PC-3 (cell line): ENCODE measurements at regions not wholly inside any gene's neighbourhood (a gene's known extent, or its start where the extent isn't known, plus 50 kb on each side); places are given as distances from the start of the nearest gene placed in this dataset.

ENCODE experiments used
- ATAC-seq: fragments of 200-7000 bp; cut with Tn5 transposase; 2 replicates; pipeline ENCODE4 v1.9.1; 2020; ENCODE audit warnings: mild to moderate bottlenecking, moderate library complexity
- BruUV-seq: library from RNA; stranded (reverse); fragments of 400-500 nt; replicated peaks from 2 replicates; lab custom pipeline; 2021; lab: Mats Ljungman, UMichigan
- CTCF ChIA-PET: fragments of 300-600 bp; sonication (Branson Sonifier 250); formaldehyde crosslinking; loops from one replicate; lab custom pipeline; 2022; ENCODE audit warnings: antibody characterized with exemption; lab: Charles Lee
- POLR2A ChIA-PET: fragments of 300-600 bp; sonication (Branson Sonifier 250); formaldehyde crosslinking; loops from one replicate; lab custom pipeline; 2022; ENCODE audit warnings: antibody characterized with exemption; ENCODE audit not compliant: unreplicated experiment; lab: Charles Lee
- DNase-seq: peaks from one replicate; pipeline ENCODE4 v3.0.0-alpha.2; 2015
- H2AFZ ChIP-seq: fragments of 300-600 bp; sonication (generic); 2 replicates; pipeline ENCODE4 v1.6.0; 2016; ENCODE audit warnings: antibody characterized with exemption, low read length
- H3F3A ChIP-seq: fragments of 300-600 bp; sonication (generic); one replicate; pipeline ENCODE4 v1.6.0; 2017; ENCODE audit warnings: antibody characterized with exemption, low read length, control low read depth, mild to moderate bottlenecking; ENCODE audit not compliant: unreplicated experiment
- H3K27ac ChIP-seq: fragments of 300-600 bp; sonication (generic); 2 replicates; pipeline ENCODE4 v1.5.1; 2016; ENCODE audit warnings: mild to moderate bottlenecking, low read length
- H3K27me3 ChIP-seq: fragments of 300-600 bp; sonication (generic); 2 replicates; pipeline ENCODE4 v1.6.1; 2016; ENCODE audit warnings: low read length, mixed read lengths
- H3K36me3 ChIP-seq: fragments of 300-600 bp; sonication (generic); 2 replicates; pipeline ENCODE4 v1.6.1; 2016; ENCODE audit warnings: low read depth, mixed run types, low read length, mixed read lengths
- H3K4me1 ChIP-seq: fragments of 300-600 bp; sonication (generic); 2 replicates; pipeline ENCODE4 v1.5.1; 2016; ENCODE audit warnings: low read length; ENCODE audit not compliant: insufficient read depth
- H3K4me2 ChIP-seq: fragments of 300-600 bp; sonication (generic); 2 replicates; pipeline ENCODE4 v1.6.0; 2016; ENCODE audit warnings: low read length
- H3K4me3 ChIP-seq: fragments of 300-600 bp; sonication (generic); 2 replicates; pipeline ENCODE4 v1.5.1; 2016; ENCODE audit warnings: mild to moderate bottlenecking, low read length, mixed read lengths
- H3K79me2 ChIP-seq: fragments of 300-600 bp; sonication (generic); 2 replicates; pipeline ENCODE4 v1.6.1; 2017; ENCODE audit warnings: low read length, mixed read lengths
- H3K9ac ChIP-seq: fragments of 300-600 bp; sonication (generic); 2 replicates; pipeline ENCODE4 v1.6.0; 2016; ENCODE audit warnings: mild to moderate bottlenecking, low read length
- H3K9me2 ChIP-seq: fragments of 300-600 bp; sonication (generic); replicated peaks from 2 replicates; pipeline ENCODE4 v1.6.1; 2016; ENCODE audit warnings: mixed run types, low read length, mixed read lengths
- H3K9me3 ChIP-seq: fragments of 300-600 bp; sonication (generic); 2 replicates; pipeline ENCODE4 v1.6.1; 2016; ENCODE audit warnings: low read length, mixed read lengths
- H4K20me1 ChIP-seq: fragments of 300-600 bp; sonication (generic); 2 replicates; pipeline ENCODE4 v1.6.1; 2016; ENCODE audit warnings: low read length, mixed read lengths
- CTCF ChIP-seq: fragments of 300-600 bp; sonication (generic); conservative IDR thresholded peaks from 2 replicates; pipeline ENCODE4 v1.5.1; 2017; ENCODE audit warnings: antibody characterized with exemption, low read depth, mild to moderate bottlenecking, low read length
- EZH2 ChIP-seq: fragments of 300-600 bp; sonication (generic); IDR thresholded peaks from one replicate; pipeline ENCODE4 v1.6.1; 2017; ENCODE audit warnings: antibody characterized with exemption, mild to moderate bottlenecking, low read length; ENCODE audit not compliant: unreplicated experiment
- EZH2phosphoT487 ChIP-seq: fragments of 300-600 bp; sonication (generic); IDR thresholded peaks from 2 replicates; pipeline ENCODE4 v1.6.1; 2018; ENCODE audit warnings: mild to moderate bottlenecking, antibody characterized with exemption, low read length, borderline replicate concordance
- intact Hi-C: fragments of 100-400 bp; cut with micrococcal nuclease; formaldehyde crosslinking; loops from 2 replicates; pipeline ENCODE4 v1.9.0; 2023

GRCh38 chr6:88381289-88381642 lies 215.1 kb upstream of the CNR1 start:
- intact Hi-C loops, result no loop called here
- Histone ChIP-seq H3K4me1 (peaks cover 27% of the 10 kb centered on the region), H3K4me3 (no peak overlapping the region), H3F3A (no peaks in the 10 kb centered on the region), H3K36me3 (no peaks in the 10 kb centered on the region), H3K9me2 (no peaks in the 10 kb centered on the region), H3K79me2 (no peaks in the 10 kb centered on the region), H4K20me1 (no peaks in the 10 kb centered on the region), H2AFZ (no peak overlapping the region), H3K9ac (no peak overlapping the region), H3K27ac (no peak overlapping the region), H3K4me2 (no peak overlapping the region), H3K9me3 (no peaks in the 10 kb centered on the region), H3K27me3 (peaks cover 26% of the 10 kb centered on the region)
- TF ChIP-seq EZH2 (no peak), CTCF (no peak), EZH2phosphoT487 (no peak)
- BruUV-seq, result no TSS peak
- ChIA-PET CTCF (no interaction called here), POLR2A (no interaction called here)
- ATAC-seq, result no peak
- DNase-seq, result no peak

GRCh38 chr6:88380618-88381288 lies 214.6 kb upstream of the CNR1 start:
- no peak overlapping the region for H3K4me3 ChIP-seq
- intact Hi-C loops, result no loop called here
- peak overlapping the region; percentile 50 for H3K4me2 ChIP-seq
- H3K79me2 ChIP-seq, result no peaks in the 10 kb centered on the region
- peaks cover 26% of the 10 kb centered on the region for H3K27me3 ChIP-seq
- TF ChIP-seq EZH2 (no peak), CTCF (no peak), EZH2phosphoT487 (no peak)
- no peaks in the 10 kb centered on the region for H3K36me3 ChIP-seq
- H2AFZ ChIP-seq, result no peak overlapping the region
- H3K9ac ChIP-seq, result no peak overlapping the region
- no peaks in the 10 kb centered on the region for H3K9me2 ChIP-seq
- H4K20me1 ChIP-seq, result no peaks in the 10 kb centered on the region
- DNase-seq (no peak), ATAC-seq (no peak)
- ChIA-PET CTCF (no interaction called here), POLR2A (no interaction called here)
- H3K27ac ChIP-seq, result no peak overlapping the region
- H3K4me1 ChIP-seq, result peaks cover 28% of the 10 kb centered on the region
- H3F3A ChIP-seq, result no peaks in the 10 kb centered on the region
- no TSS peak for BruUV-seq
- H3K9me3 ChIP-seq, result no peaks in the 10 kb centered on the region

DNA sequence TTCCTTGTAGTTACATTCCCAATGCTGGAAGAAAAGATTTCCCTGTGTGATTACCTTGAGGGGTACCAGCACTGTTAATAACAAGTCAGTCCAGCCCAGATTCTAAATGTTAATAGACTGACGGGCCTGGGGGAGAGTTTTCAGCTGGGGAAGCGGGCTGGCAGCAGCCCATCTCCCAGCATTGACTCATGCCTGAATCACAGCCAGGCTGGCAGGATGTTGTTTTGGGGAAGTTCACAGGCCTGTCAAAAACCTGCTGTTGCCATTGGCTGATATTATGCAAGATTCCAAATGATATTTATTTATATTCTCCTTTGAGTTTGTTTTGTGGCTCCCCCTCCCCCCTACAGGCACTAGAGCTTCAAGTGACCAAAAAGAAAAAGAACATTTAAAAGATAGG lies 213.9 kb upstream of the CNR1 start:
- TF ChIP-seq EZH2phosphoT487 (no peak), CTCF (no peak), EZH2 (no peak)
- ATAC-seq, result peak; percentile 53; the same call in 1 of the 2 replicates
- H3K79me2 ChIP-seq, result no peaks in the 10 kb centered on the region
- peak; percentile 80 for DNase-seq
- no peak overlapping the region for H3K9ac ChIP-seq
- no peak overlapping the region for H3K27ac ChIP-seq
- intact Hi-C loops, result no loop called here
- peak overlapping the region; percentile 50 for H3K4me2 ChIP-seq
- no peaks in the 10 kb centered on the region for H3K36me3 ChIP-seq
- no peaks in the 10 kb centered on the region for H3K9me3 ChIP-seq
- BruUV-seq, result no TSS peak
- no peak overlapping the region for H2AFZ ChIP-seq
- H3K27me3 ChIP-seq, result peaks cover 19% of the 10 kb centered on the region
- H3K9me2 ChIP-seq, result no peaks in the 10 kb centered on the region
- CTCF ChIA-PET, result no interaction called here
- H3K4me1 ChIP-seq, result peaks cover 28% of the 10 kb centered on the region
- no peaks in the 10 kb centered on the region for H3F3A ChIP-seq
- POLR2A ChIA-PET, result no interaction called here
- no peak overlapping the region for H3K4me3 ChIP-seq
- no peaks in the 10 kb centered on the region for H4K20me1 ChIP-seq
